ENCODE measurements at regions not wholly inside any gene's neighbourhood (a gene's known extent, or its start where the extent isn't known, plus 50 kb on each side); places are given as distances from the start of the nearest gene placed in this dataset.
"Not testable (repeated sequence)": the region's sequence is repeated elsewhere in the genome, so short reads cannot be mapped to it uniquely, and the experiment has no call there.

DNA sequence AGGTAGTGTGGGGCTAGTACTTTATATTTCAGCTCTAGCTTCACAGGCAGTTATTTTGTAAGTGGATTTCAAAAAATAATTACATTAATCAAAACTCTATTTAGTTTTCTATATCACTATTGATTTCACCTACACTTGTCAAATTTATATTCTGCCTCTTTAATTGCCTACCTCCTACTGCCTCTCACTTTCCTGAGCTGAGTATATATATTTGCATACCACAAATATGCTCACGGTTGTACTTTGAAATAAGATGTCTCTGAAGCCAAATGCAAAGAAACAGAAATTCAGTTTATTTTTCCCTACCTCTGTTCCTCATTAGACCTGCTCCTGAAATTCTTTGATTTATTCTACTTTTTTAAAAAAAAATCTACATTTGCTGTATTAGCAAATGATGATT lies 309.3 kb upstream of the TGFBR2 start:
- DNase-seq (ENCODE audit: low read depth), result no peak

DNA sequence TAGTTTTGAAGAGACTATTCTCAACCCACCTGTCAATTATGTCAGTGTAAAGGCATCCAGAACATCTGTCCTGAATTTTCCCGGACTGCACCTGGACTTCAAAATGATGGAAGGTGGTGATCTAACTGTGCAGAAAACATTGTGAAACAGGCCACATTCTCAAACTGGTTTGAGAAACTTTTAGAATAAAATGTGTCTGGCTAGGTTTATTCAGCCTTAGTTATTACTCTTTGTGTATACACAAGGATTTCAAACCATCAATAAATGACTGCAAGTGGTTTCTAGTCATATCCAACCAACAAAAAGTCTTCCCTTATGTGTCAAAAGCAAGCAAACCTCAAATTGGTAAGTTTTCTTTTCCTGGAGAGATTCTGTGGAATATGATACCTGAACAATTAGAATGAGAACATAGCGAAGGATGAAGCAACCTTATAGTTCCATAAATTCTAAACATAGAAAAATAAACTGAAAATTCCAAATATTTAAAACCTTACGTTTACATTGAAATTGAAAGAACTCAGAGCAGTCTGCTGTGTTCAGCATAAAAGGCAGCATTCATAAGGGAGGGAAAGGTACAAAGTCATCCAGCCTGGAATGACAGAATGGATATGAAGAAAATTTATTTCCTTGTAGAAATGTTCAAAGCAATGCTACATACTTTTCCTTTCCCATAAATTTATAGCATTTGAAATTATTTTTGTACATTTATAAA lies 306.6 kb upstream of the TGFBR2 start:
- DNase-seq (ENCODE audit: low read depth), result no peak

DNA sequence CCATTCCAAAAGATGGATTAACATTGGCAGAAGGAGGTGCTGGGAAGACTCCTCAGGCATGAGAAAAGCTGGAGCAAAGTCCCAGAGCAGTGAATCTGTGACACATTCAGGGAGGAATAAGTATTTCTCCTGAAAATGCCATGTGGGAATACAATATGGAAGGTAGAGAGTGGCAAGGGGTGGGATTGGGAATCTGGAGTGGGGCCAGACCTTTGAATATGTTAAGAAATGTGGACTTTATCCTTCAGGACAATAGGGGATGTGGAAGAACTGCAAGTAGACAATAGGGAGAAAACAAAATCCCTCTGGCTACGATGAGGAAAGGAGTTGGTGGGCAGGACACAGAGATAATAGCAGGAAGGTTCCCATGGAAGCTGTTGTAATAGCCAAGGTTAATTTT lies 305.6 kb upstream of the TGFBR2 start:
- DNase-seq (ENCODE audit: low read depth), result no peak

DNA sequence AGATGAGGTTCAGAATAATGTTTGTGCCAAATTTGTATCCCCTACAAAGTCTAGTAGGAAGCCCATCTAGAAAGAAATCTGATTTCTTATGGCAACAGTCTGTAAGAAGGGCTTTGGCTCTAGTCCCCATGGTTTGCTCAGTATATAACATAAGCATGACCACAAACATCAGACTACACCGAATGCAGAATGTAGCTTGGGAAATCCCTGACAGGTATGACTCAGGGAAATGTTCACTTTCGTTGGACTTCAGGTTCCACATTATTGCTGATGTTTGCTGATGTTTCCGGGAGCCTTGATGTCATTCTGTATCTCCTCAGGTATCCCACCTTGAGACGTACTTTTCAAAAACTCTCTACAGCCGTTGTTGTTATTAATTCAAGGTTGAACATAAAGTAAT lies 304.4 kb upstream of the TGFBR2 start:
- no peak for DNase-seq (ENCODE audit: low read depth)

DNA sequence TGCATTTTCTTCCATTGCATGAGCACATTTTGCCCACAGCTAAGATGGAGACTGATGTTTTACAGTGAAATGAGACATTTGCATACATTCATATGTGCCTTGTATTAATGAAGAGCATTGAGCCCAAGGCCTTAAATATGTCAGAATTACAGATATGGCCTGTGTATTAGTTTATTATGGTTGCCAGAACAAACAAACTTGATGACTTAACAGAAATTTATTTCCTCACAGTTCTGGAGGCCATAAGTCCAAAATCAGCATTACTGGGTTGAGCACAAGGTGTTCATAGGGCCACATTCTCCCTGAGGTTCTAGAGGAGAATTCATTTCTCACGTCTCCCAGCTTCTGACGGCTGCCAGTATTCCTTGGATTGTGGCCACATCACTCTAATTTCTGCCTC lies 302.6 kb upstream of the TGFBR2 start:
- DNase-seq (ENCODE audit: low read depth), result no peak

DNA sequence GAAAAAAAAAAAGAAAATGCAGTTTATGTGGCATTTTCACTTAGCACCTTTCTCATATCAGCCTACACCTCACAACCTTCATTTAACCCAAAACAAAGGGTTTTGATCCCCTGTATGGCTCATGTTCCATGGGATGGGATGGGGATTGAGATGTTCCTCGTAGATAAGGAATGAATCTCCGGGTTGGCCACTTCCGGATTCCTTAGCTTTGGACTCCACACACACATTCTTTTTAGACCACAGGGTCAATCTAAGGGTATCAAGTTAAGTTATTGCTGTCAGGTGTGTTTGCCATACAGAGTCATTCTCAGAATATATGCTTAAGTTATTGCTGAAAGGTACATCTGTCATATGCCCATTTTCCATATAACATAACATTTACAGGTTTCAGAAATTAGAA lies 301.4 kb upstream of the TGFBR2 start:
- no peak for DNase-seq (ENCODE audit: low read depth)

DNA sequence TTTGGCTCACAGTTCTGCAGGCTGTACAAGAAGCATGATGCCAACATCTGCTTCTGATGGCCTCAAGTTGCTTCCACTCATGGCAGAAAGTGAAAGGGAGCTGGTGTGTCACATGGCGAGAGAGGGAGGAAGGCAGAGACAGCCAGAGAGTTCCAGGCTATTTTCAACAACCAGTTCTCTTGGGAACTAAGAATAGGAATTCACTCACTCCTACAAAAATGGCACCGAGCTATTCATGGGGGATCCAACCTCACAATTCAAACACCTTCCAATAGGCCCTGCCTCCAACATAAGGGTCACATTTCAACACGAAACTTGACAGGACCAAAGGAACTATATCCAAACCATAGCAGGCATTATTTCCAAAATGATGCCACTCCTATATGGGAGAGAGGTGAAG lies 299.5 kb upstream of the TGFBR2 start:
- DNase-seq (ENCODE audit: low read depth), result no peak

DNA sequence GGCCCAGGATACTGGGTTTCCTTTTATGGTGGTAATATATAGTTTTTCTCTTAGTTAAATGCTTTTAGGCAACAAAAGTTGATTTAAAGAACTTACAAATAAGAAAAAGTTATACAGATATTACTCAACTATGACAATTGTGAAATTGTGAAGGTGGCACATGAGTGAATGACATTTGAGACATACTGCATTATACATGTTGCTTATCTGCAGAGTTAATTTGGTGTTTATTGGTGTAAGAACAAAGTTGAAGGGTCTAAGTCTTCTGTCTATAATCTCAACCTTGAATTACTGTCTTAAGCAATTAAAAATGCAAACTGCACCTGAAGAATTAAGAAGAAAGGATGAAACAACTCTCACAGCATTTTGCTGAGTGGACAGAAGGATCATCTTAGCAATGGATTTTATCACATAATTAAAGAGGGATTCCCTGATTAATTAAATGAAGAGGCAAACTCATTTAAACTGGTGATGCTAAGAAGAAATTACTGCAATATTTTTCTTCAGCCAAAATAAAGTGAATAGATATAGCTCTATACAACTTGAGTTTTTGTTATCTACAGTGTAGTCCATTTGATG lies 298.9 kb upstream of the TGFBR2 start:
- no peak for DNase-seq (ENCODE audit: low read depth)

DNA sequence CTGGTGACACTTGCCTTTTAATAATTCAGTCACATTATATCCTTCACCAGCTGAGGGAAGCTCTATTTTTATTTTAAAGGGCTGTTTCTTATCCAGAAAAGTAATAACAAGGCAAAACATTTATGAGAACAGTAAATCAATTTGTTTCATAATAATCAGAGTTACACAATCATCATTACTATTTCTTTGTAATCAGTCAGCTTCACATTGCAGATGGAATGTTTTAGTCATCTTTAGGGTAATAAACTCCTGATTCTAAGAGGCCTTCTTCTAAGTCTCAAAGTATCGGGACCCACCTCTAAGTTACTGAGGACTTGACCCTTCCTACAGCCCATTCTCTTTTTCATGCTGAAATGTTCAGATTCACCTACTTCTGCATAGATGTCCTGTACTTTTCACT lies 298.3 kb upstream of the TGFBR2 start:
- DNase-seq (ENCODE audit: low read depth), result no peak

DNA sequence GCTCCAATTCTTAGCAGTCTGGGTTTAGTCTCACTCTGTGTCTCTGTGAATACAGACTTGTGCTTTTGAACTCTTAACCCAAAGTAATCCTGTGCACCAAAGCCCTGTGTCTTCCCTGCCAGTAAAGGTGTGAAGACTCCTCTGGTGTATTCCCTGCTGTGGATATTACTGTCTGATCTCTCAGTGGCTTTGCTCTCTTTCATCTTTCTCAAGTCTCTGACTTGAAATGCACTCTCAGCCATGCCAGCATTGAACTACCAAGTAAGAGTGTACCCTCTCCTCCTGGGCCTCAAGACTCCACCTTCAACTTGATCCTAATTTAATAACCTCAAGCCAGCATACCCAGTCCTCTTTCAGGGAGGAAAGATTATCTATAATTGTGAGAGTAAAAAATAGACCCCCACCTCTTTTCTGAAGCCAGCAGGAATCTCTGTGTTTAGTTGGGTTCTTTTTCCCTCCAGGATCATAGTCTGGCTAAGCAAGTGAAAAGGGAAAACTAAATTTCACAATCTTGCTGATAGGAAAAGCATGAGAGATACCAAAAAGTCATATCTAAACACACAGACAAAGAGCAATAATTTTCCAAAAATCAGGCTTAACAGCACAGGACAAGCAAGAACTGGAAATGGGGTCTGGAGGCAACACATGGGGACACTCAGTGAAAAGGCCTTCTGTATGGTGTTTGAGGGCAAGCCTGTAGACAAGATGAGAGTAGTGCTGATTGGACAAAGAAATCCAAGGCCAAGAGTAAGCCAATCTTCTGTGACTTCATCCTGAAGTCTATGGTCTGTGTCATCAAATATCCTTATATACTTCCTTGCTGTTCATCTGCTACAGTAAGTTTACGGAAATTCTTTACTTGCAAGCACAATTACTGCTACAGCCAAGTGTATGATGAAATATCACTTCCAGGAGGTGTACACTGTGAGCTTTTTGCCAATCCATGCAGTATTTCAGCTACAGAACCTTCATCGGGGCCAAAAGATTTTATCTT lies 296.1 kb upstream of the TGFBR2 start:
- no peak for DNase-seq (ENCODE audit: low read depth)

DNA sequence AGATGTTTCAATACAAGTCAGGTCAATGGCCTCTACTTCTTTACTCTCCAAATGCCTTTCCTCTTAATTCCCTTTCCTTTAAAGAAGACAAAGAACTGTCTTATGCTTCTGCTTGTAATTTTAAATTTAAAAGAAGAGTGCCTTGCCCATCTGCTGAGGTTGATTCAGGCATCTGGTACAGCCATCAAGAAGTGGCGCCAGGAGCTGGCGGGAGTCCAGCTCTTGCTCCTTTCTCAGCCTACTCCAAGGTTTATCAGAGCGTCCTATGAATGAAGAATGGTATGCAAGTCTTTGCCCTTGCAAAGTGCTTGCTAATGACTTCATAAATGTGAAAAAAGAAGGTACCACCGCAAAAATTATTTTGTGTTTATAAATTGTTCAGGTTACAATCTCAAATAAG lies 294.6 kb upstream of the TGFBR2 start:
- no peak for DNase-seq (ENCODE audit: low read depth)

DNA sequence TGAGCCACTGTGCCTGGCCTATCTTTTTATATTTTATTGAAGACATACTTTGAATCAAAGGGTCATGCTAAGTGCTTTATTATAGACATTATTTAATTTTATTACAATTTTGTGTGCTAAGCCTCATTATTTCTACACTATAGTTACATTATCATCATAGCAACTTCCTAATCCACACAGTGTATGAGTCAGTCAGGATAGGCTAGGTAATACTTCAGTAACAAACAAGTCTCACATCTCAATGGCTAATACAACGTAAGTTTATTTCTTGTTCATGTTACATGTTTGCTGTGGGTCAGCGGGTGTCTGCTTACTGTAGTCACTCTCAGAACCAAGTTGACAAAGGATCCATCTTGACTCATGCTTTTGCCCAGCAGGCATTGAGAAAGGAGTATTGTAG lies 292.6 kb upstream of the TGFBR2 start:
- DNase-seq (ENCODE audit: low read depth), result no peak

DNA sequence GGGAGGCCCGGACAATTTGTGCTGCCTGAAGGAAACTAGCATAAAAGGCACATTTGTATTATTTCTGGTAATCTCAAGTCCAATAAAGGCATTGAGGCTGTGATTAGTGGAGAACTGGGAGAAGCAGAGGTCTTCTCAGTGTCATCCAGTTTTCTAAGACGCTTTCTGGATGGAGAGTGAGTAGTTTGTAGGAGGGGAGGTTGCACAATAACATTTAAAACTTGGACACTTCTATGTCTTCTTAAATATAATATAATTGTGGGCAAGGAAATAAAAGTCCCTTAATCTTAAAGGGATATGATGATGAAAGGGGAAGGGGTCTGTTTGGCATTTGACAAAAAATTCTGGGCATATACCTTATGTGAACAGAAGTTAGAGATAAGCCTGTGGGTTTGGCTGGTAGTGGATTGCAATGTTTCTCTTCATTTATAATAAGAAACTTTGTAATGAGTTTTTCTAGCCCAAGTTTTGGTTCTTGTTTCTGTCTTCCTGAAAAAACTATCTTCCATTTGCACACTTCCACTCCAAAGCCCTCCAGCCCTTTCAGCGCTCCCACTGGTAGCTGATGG lies 291.6 kb upstream of the TGFBR2 start:
- DNase-seq (ENCODE audit: low read depth), result no peak

DNA sequence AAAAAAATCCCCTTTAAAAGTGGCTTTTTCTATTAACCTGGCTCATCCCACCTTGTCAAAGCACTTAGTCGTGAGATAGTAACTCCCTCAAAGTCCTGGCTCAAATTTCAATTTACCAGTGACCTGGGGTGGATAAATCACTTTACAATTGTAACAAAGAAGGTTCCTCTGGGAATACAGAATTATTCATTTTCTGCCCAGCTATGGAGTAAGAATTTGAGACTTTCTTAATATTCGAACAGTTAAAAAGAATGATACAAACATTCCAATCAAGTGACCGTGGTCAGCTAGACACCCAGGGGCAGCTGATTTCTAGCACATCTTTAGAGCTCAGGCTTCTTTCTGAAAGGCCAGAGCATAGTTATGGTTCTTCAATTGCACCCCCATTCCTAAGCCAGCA lies 291.0 kb upstream of the TGFBR2 start:
- no peak for DNase-seq (ENCODE audit: low read depth)

DNA sequence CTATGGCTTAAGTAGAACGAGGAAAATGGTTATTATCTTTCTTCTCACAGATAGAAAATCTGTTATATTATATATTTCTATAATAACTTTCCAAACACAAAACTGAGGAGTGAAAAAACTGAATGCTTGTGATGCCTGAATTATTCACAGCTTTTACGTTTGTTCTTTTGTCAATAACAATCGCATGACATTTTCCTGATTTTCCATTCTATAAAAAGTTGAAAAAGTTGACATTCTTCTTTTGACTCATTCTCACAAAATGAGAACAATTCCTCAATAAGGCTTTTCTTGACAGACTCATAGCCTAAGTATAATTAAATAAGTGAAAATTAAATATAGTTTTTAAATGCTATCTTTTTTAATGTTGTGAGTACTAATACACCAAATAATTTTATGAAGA lies 288.8 kb upstream of the TGFBR2 start:
- DNase-seq (ENCODE audit: low read depth), result no peak

DNA sequence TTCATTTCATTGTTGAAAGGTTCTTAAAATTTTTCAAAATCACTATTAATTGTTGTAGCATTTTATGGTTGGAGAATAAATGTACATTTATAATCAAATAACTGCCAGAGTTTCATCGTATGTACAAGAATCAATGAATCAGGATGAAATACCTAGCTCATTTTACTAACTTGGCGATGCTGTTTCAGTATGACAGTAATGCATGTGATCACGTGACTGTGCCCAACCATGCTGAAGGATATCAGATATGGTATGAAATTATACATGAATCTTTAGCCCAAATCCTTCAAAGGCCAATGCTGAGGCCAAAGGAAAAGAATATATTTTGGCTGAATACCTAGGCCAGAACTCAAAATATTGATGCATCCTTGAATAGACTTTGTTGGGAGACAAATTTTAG lies 288.3 kb upstream of the TGFBR2 start:
- DNase-seq (ENCODE audit: low read depth), result no peak

DNA sequence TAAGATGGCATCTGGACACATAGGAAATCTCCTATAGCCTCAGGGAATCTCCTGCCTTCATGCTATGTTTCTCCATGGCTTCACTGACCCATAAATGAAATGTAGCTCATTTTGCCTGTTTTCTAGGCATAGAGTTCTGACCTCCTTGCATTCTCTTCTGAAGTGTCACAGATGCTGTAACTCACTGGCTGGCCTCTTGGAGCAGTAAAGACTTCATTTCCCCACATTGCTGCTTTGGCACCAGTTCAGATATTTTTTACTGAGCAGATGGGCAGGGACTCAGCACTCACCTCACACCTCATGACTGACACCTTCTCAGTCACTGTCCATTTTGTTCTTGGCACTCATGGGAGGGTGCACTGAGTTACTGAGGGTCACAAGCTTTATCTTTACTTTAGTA lies 286.7 kb upstream of the TGFBR2 start:
- DNase-seq (ENCODE audit: low read depth), result no peak

DNA sequence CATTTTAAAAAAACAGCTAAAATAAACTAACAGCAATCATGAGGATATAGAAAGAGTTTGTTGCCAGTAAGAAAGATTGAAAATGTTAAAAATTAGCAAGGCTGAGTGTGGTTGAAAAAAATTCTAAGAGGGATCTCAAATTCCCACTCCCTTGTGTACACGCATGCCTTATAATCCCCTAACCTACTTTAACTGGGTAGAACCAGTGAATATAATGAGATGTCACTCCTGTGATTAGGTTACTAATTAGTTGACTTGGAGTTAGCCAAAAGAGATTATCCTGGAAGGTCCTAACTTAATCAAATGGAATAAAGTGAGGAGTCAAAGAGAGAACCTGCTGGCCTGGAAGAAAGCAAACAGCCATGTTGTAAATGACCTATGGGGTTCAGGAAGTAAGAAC lies 286.0 kb upstream of the TGFBR2 start:
- DNase-seq (ENCODE audit: low read depth), result no peak

DNA sequence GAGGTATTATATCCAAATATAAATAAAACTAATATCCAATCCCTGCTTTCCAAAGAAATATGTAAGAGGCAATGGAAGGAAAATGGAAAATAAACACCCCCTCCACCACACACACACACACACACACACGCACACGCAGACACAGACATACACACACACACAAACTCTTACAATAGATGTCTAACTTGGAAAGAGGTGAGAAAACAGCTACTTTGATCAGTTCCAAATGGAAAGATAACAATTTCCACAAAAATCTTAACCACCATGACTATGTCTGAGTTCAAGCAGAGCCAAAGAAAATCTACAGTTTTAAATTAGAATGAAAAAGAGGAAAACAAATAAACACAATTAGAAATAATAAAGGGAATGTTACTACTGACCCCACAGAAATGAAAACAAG lies 285.3 kb upstream of the TGFBR2 start:
- DNase-seq (ENCODE audit: low read depth), result no peak

DNA sequence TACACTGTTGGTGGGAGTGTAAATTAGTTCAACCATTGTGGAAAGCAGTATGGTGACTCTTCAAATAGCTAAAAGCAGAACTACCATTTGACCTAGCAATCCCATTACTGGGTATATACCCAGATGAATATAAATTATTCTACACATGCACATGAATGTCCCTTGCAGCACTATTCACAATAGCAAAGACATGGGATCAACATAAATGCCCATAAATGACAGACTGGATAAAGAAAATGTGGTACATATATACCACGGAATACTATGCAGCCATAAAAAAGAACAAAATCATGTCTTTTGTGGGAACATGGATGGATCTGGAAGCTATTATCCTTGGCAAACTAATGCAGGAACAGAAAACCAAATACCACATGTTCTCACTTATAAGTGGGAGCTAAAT lies 282.8 kb upstream of the TGFBR2 start:
- not testable (repeated sequence) for DNase-seq (ENCODE audit: low read depth)

DNA sequence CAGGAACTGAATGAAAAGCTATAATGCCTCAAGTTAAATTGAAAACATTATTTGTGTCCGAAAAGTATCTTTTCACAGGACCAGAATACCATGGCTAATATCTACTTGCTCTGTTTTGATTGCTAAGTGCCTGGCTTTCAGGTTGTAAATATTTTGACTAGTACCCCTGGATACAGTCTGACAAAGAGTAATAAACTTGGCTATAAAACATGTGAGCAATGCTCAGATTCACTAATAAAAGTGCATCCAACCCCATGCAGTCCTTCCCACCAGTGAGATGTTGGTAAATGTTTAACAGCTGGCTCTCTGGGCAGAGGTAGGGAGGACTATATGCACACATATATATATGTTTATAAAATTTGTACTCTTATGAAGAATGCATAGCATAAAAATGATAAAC lies 281.8 kb upstream of the TGFBR2 start:
- no peak for DNase-seq (ENCODE audit: low read depth)

DNA sequence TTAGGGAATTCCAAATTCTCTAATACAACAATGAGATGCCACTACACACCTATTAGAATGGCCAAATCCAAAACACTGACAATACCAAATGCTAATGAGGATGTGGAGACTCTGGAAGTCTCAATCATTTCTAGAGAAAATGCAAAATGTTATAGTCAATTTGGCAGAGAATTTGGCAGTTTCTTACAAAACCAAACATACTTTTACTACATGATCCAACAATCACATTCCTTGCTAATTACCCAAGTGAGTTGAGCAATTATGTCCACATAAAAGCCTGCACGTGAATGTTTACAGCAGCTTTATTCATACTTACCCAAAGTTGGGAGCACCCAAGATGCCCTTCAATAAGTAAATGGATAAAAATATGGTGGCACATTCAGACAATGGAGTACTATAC lies 278.4 kb upstream of the TGFBR2 start:
- DNase-seq (ENCODE audit: low read depth), result not testable (repeated sequence)

DNA sequence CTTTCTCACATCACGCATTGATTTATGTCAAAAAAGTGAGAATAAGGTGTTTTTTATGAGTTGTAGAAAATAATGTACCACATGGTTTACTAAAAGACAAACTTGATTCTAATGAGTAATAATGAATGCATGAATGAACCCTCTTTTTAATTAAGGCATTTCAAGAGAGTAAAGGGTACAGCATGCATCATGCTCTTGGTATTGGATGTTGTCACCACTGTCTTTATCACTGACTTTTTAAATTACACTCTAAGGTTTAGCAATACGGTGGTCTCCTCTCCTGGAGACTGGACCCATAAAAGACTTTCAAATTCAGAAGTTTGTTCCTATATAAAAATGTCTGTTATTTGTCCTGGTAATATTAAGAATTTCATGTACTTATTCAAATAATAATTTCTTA lies 277.5 kb upstream of the TGFBR2 start:
- not testable (repeated sequence) for DNase-seq (ENCODE audit: low read depth)
